HG02642 (cell line): ENCODE measurements at regions not wholly inside any gene's neighbourhood (a gene's known extent, or its start where the extent isn't known, plus 50 kb on each side); places are given as distances from the start of the nearest gene placed in this dataset.

Source experiments
- ATAC-seq: cut with Tn5 transposase; IDR thresholded peaks from one replicate; pipeline ENCODE4 v1.9.1; 2021; ENCODE audit warnings: mild to moderate bottlenecking; ENCODE audit not compliant: unreplicated experiment, poor library complexity

- ATAC-seq: no peak
These were observed 480.8 kb downstream of the BCL11A start for GRCh38 chr2:60072609-60073008.

GRCh38 chr2:60071490-60071831 lies 482.0 kb downstream of the BCL11A start:
- ATAC-seq: no peak

- no peak for ATAC-seq
These were observed 482.5 kb downstream of the BCL11A start for GRCh38 chr2:60070736-60071489.

- ATAC-seq: no peak
These were observed 483.3 kb downstream of the BCL11A start for GRCh38 chr2:60070196-60070595.

- no peak for ATAC-seq
These were observed 484.7 kb downstream of the BCL11A start for GRCh38 chr2:60068755-60069154.

GRCh38 chr2:60067006-60067405 lies 486.4 kb downstream of the BCL11A start:
- ATAC-seq: no peak

- no peak for ATAC-seq
These were observed 487.2 kb downstream of the BCL11A start for GRCh38 chr2:60066096-60066839.

- ATAC-seq: no peak
These were observed 488.6 kb downstream of the BCL11A start for GRCh38 chr2:60064687-60065389.

GRCh38 chr2:60058781-60059180 lies 494.7 kb downstream of the BCL11A start:
- ATAC-seq: no peak

GRCh38 chr2:60054571-60055340 lies 498.7 kb downstream of the BCL11A start:
- ATAC-seq: no peak

- no peak for ATAC-seq
These were observed 499.7 kb downstream of the BCL11A start for GRCh38 chr2:60053791-60054190.

- ATAC-seq: no peak
These were observed 500.9 kb downstream of the BCL11A start for GRCh38 chr2:60052601-60053000.

GRCh38 chr2:60051991-60052390 lies 501.5 kb downstream of the BCL11A start:
- ATAC-seq: peak; percentile 49

- ATAC-seq: no peak
These were observed 505.4 kb downstream of the BCL11A start for GRCh38 chr2:60047944-60048525.

GRCh38 chr2:60047347-60047746 lies 506.1 kb downstream of the BCL11A start:
- ATAC-seq: no peak

- no peak for ATAC-seq
These were observed 506.9 kb downstream of the BCL11A start for GRCh38 chr2:60046529-60046928.

- ATAC-seq: no peak
These were observed 508.0 kb downstream of the BCL11A start for GRCh38 chr2:60045456-60045855.

- ATAC-seq: no peak
These were observed 509.0 kb downstream of the BCL11A start for GRCh38 chr2:60044484-60044883.

- no peak for ATAC-seq
These were observed 511.4 kb downstream of the BCL11A start for GRCh38 chr2:60042023-60042422.

GRCh38 chr2:60033325-60033724 lies 520.1 kb downstream of the BCL11A start:
- no peak for ATAC-seq
